ENCODE measurements at regions not wholly inside any gene's neighbourhood (a gene's known extent, or its start where the extent isn't known, plus 50 kb on each side); places are given as distances from the start of the nearest gene placed in this dataset.

- Mint-ChIP-seq H3K4me1 (ENCODE audit: low read depth, unreplicated experiment) (no peaks in the 10 kb centered on the region), H3K27ac (ENCODE audit: unreplicated experiment) (no peak overlapping the region), H3K4me3 (ENCODE audit: low read depth, unreplicated experiment) (no peak overlapping the region), H3K27me3 (ENCODE audit: unreplicated experiment) (peaks cover 23% of the 10 kb centered on the region), H3K36me3 (ENCODE audit: insufficient read depth, unreplicated experiment) (no peaks in the 10 kb centered on the region), H3K9me3 (ENCODE audit: low read depth, unreplicated experiment) (no peaks in the 10 kb centered on the region)
- BruUV-seq (replicated peaks): no TSS peak
- TF ChIP-seq CTCF (IDR thresholded peaks at IDR 0.05; ENCODE audit: unreplicated experiment): no peak
- CTCF ChIA-PET: no interaction called here
- intact Hi-C loops (cut with micrococcal nuclease; ENCODE audit: unreplicated experiment): no loop called here
- DNase-seq: no peak
Observed at GRCh38 chr10:84762754-84763394, 434.5 kb downstream of the CCSER2 start.

GRCh38 chr10:84763965-84764364, 435.6 kb downstream of the CCSER2 start:
- H3K4me3 Mint-ChIP-seq (ENCODE audit: low read depth, unreplicated experiment): no peak overlapping the region
- no peaks in the 10 kb centered on the region for H3K9me3 Mint-ChIP-seq (ENCODE audit: low read depth, unreplicated experiment)
- DNase-seq: no peak
- no peaks in the 10 kb centered on the region for H3K4me1 Mint-ChIP-seq (ENCODE audit: low read depth, unreplicated experiment)
- H3K27me3 Mint-ChIP-seq (ENCODE audit: unreplicated experiment): peaks cover 24% of the 10 kb centered on the region
- no peak overlapping the region for H3K27ac Mint-ChIP-seq (ENCODE audit: unreplicated experiment)
- TF ChIP-seq CTCF (IDR thresholded peaks at IDR 0.05; ENCODE audit: unreplicated experiment): no peak
- CTCF ChIA-PET: no interaction called here
- BruUV-seq (replicated peaks): no TSS peak
- intact Hi-C loops (cut with micrococcal nuclease; ENCODE audit: unreplicated experiment): no loop called here
- no peaks in the 10 kb centered on the region for H3K36me3 Mint-ChIP-seq (ENCODE audit: insufficient read depth, unreplicated experiment)

GRCh38 chr10:84765086-84765485, 436.7 kb downstream of the CCSER2 start:
- H3K4me3 Mint-ChIP-seq (ENCODE audit: low read depth, unreplicated experiment): no peak overlapping the region
- no peaks in the 10 kb centered on the region for H3K4me1 Mint-ChIP-seq (ENCODE audit: low read depth, unreplicated experiment)
- no peak for TF ChIP-seq CTCF (IDR thresholded peaks at IDR 0.05; ENCODE audit: unreplicated experiment)
- H3K27me3 Mint-ChIP-seq (ENCODE audit: unreplicated experiment): peaks cover 31% of the 10 kb centered on the region
- H3K36me3 Mint-ChIP-seq (ENCODE audit: insufficient read depth, unreplicated experiment): no peaks in the 10 kb centered on the region
- no peak for DNase-seq
- CTCF ChIA-PET: no interaction called here
- intact Hi-C loops (cut with micrococcal nuclease; ENCODE audit: unreplicated experiment): no loop called here
- no peaks in the 10 kb centered on the region for H3K9me3 Mint-ChIP-seq (ENCODE audit: low read depth, unreplicated experiment)
- no TSS peak for BruUV-seq (replicated peaks)
- no peak overlapping the region for H3K27ac Mint-ChIP-seq (ENCODE audit: unreplicated experiment)

- H3K9me3 Mint-ChIP-seq (ENCODE audit: low read depth, unreplicated experiment): no peaks in the 10 kb centered on the region
- no peaks in the 10 kb centered on the region for H3K36me3 Mint-ChIP-seq (ENCODE audit: insufficient read depth, unreplicated experiment)
- CTCF ChIA-PET: no interaction called here
- BruUV-seq (replicated peaks): no TSS peak
- no peak overlapping the region for H3K4me3 Mint-ChIP-seq (ENCODE audit: low read depth, unreplicated experiment)
- H3K4me1 Mint-ChIP-seq (ENCODE audit: low read depth, unreplicated experiment): no peaks in the 10 kb centered on the region
- no peak overlapping the region for H3K27ac Mint-ChIP-seq (ENCODE audit: unreplicated experiment)
- peaks cover 32% of the 10 kb centered on the region for H3K27me3 Mint-ChIP-seq (ENCODE audit: unreplicated experiment)
- no peak for DNase-seq
- TF ChIP-seq CTCF (IDR thresholded peaks at IDR 0.05; ENCODE audit: unreplicated experiment): no peak
- intact Hi-C loops (cut with micrococcal nuclease; ENCODE audit: unreplicated experiment): no loop called here
Observed at GRCh38 chr10:84765656-84766055, 437.3 kb downstream of the CCSER2 start.
